ENCODE measurements at regions not wholly inside any gene's neighbourhood (a gene's known extent, or its start where the extent isn't known, plus 50 kb on each side); places are given as distances from the start of the nearest gene placed in this dataset.

GRCh38 chr7:108824840-108825580 is 255.3 kb downstream of the DNAJB9 start:
- no peak overlapping the region for H4K91ac ChIP-seq (ENCODE audit: insufficient read depth, low read depth, low read length)
- no CpG with 5 or more reads among the region's 3 CpGs for WGBS, 2 experiments (ENCODE audit: extremely low coverage in 2 of 2, insufficient read length in 1 of 2)
- no peak overlapping the region for H4K5ac ChIP-seq (ENCODE audit: low read depth, low read length)
- no peak overlapping the region for H2AK5ac ChIP-seq (ENCODE audit: low read depth, low read length)
- H3K36me3 ChIP-seq (ENCODE audit: control insufficient read depth, insufficient read depth, low read length) = no peaks in the 10 kb centered on the region
- no peaks in the 10 kb centered on the region for H3K4me1 ChIP-seq (ENCODE audit: control insufficient read depth, insufficient read depth, low read length)
- dilution Hi-C loops (cut with HindIII; ENCODE audit: low sequenced_read_pairs, unreplicated experiment) = no loop called here
- H3K23ac ChIP-seq (ENCODE audit: low read depth, low read length) = no peak overlapping the region
- ChIA-PET POLR2A (ENCODE audit: unreplicated experiment) (no interaction called here), CTCF (no interaction called here)
- in situ Hi-C loops (cut with MboI; ENCODE audit: low sequenced_read_pairs) = no loop called here
- H3K27me3 ChIP-seq (ENCODE audit: control insufficient read depth, insufficient read depth, low read length) = no peaks in the 10 kb centered on the region
- ATAC-seq (ENCODE audit: low read depth) = no peak
- intact Hi-C loops (cut with micrococcal nuclease) = no loop called here
- no peak overlapping the region for H2BK120ac ChIP-seq (ENCODE audit: low read depth, low read length)
- no peak overlapping the region for H3K9ac ChIP-seq (ENCODE audit: low read depth, low read length)
- H3K4ac ChIP-seq (ENCODE audit: low read depth, low read length) = no peak overlapping the region
- H2AFZ ChIP-seq (replicated peaks; ENCODE audit: low read length, poor library complexity) = no peak overlapping the region
- no peak overlapping the region for H3K14ac ChIP-seq (replicated peaks; ENCODE audit: low read depth, low read length)
- no peaks in the 10 kb centered on the region for H3K9me1 ChIP-seq (ENCODE audit: insufficient read depth, low read length)
- peaks cover 10% of the 10 kb centered on the region for H3K9me3 ChIP-seq (ENCODE audit: control insufficient read depth, insufficient read depth, low read length)
- H4K20me1 ChIP-seq (ENCODE audit: insufficient read depth, low read length) = no peaks in the 10 kb centered on the region
- no TSS peak for BruUV-seq (replicated peaks)
- H3K56ac ChIP-seq (ENCODE audit: extremely low read depth, insufficient read depth, low read length) = no peak overlapping the region
- H2BK20ac ChIP-seq (ENCODE audit: low read depth, low read length) = no peak overlapping the region
- no peak overlapping the region for H2BK5ac ChIP-seq (ENCODE audit: low read depth, low read length, poor library complexity, severe bottlenecking)
- DNase-seq = peak; percentile 16
- no peak overlapping the region for H2AK9ac ChIP-seq (replicated peaks; ENCODE audit: low read depth, low read length, poor library complexity)
- H3K4me2 ChIP-seq (ENCODE audit: low read depth, low read length) = no peak overlapping the region
- no peak for TF ChIP-seq CTCF (conservative IDR thresholded peaks at IDR 0.05; ENCODE audit: low read depth, low read length)
- no peak for TF ChIP-seq RAD21 (IDR thresholded peaks at IDR 0.05; ENCODE audit: low read length)
- TF ChIP-seq RFX5 (IDR thresholded peaks at IDR 0.05; ENCODE audit: low read depth, low read length) = no peak
- no peak for TF ChIP-seq FOS (IDR thresholded peaks at IDR 0.05; ENCODE audit: low read depth, low read length)
- no peaks in the 10 kb centered on the region for H3K79me1 ChIP-seq (ENCODE audit: low read depth in 1 of 2, low read length in 2 of 2)
- H3K18ac ChIP-seq (ENCODE audit: low read depth, low read length) = no peak overlapping the region
- H4K8ac ChIP-seq (ENCODE audit: low read depth in 2 of 2, low read length in 2 of 2) = no peak overlapping the region
- no peak overlapping the region for H3K27ac ChIP-seq (ENCODE audit: insufficient read depth, low read length)
- no peak overlapping the region for H3K4me3 ChIP-seq (ENCODE audit: insufficient read depth, low read depth, low read length)
- no peak overlapping the region for H2BK15ac ChIP-seq (ENCODE audit: low read depth, low read length)
